Adrenal gland (tissue), 9 donors: ENCODE measurements at regions not wholly inside any gene's neighbourhood (a gene's known extent, or its start where the extent isn't known, plus 50 kb on each side); places are given as distances from the start of the nearest gene placed in this dataset.
A peak's percentile ranks its signal among the peaks of the same experiment; 100 is the strongest.

Experiments used
- DNase-seq, 7 donors: peaks; one replicate each; pipeline ENCODE4 v3.0.0-alpha.2; 2019 to 2020
- H3K27ac ChIP-seq, 5 donors: fragments of 200-600 bp; sonication (generic) in 4 of 5; 1 replicate in 3 of 5; 2 replicates in 2 of 5; pipeline versions ENCODE4 v1.5.1 to v1.8.0; 2016 to 2020; ENCODE audit warnings: mild to moderate bottlenecking in 1 of 5
- H3K27me3 ChIP-seq: fragments of 200-600 bp; 2 replicates; pipeline ENCODE4 v1.8.0; 2021
- H3K36me3 ChIP-seq, 2 donors: fragments of 200-600 bp; replicated peaks in 1 of 2; 1 replicate in 1 of 2; 2 replicates in 1 of 2; pipeline versions ENCODE4 v1.5.1 to v1.8.0; 2018 to 2022
- H3K4me1 ChIP-seq, 2 donors: fragments of 200-600 bp; replicated peaks in 1 of 2; 1 replicate in 1 of 2; 2 replicates in 1 of 2; pipeline versions ENCODE4 v1.5.1 to v1.8.0; 2018 to 2021
- H3K4me3 ChIP-seq, 4 donors: fragments of 200-600 bp; sonication (generic) in 3 of 4; one replicate each; pipeline ENCODE4 v1.5.1; 2016 to 2018
- H3K9me3 ChIP-seq, 3 donors: fragments of 200-600 bp; sonication (generic) in 1 of 3; replicated peaks in 1 of 3; 1 replicate in 2 of 3; 2 replicates in 1 of 3; pipeline versions ENCODE4 v1.5.1 to v1.8.0; 2016 to 2021
- CTCF ChIP-seq, 6 experiments: fragments of 450-650 bp in 4 of 6; fragments of 200-600 bp in 2 of 6; sonication (generic) in 1 of 6; IDR thresholded peaks; 1 replicate in 5 of 6; 2 replicates in 1 of 6; pipeline versions ENCODE4 v1.5.1 to v1.8.0; 2016 to 2021; ENCODE audit warnings: antibody characterized with exemption in 6 of 6, mild to moderate bottlenecking in 2 of 6, moderate library complexity in 1 of 6
- POLR2A ChIP-seq, 2 donors: fragments of 450-650 bp; IDR thresholded peaks; one replicate each; pipeline ENCODE4 v1.6.1; 2017; ENCODE audit warnings: antibody characterized with exemption in 2 of 2, mild to moderate bottlenecking in 2 of 2, moderate library complexity in 1 of 2
- WGBS, 4 donors: extraction: QIAGEN DNeasy Blood & Tissue Kit in 2 of 4; methylation state at CpG; one replicate each; pipeline versions ENCODE4 v1.1.5 to v1.1.7; 2013 to 2017; 5-methylcytosine and 5-hydroxymethylcytosine counted together
- intact Hi-C, 2 donors: fragments of 100-400 bp; cut with DNase I; formaldehyde crosslinking; loops; one replicate each; pipeline versions ENCODE4 v1.14.1 to v1.15.0; 2022 to 2023
- donor health status: healthy with polysubstance abuse.
- donor health status: Bipolar disorder and iron deficiency.
- donor health status: DM: yes; HTN: yes; CAD: no.
- donor health status: DM: no; HTN: no; CAD: no.
- donor health status: DM: no; HTN: no; CAD: no.

GRCh38 chr12:46460682-46461210 lies 88.2 kb upstream of the SLC38A2 start:
- Histone ChIP-seq H3K27ac (peak overlapping the region in 4 of 5 donors; percentile 19 to 66 (median 36)), H3K4me1 (peaks cover 3 to 33% of the 10 kb centered on the region in 2 donors)
- 81 to 95% (median 88%) methylated on average over 2 of the region's 2 CpGs for WGBS, 4 donors

GRCh38 chr12:46459861-46460545 lies 87.4 kb upstream of the SLC38A2 start:
- Histone ChIP-seq H3K4me1 (peaks cover 3 to 33% of the 10 kb centered on the region in 2 donors), H3K27ac (peak overlapping the region in 3 of 5 donors; percentile 29 to 66 (median 42)), H3K27me3 (no peaks in the 10 kb centered on the region), H3K4me3 (no peak overlapping the region), H3K9me3 (no peaks in the 10 kb centered on the region), H3K36me3 (no peaks in the 10 kb centered on the region)
- DNase-seq = no peak
- 67 to 75% (median 70%) methylated on average over 5 of the region's 5 CpGs for WGBS, 4 donors
- no peak for TF ChIP-seq CTCF (IDR thresholded peaks at IDR 0.05)
- TF ChIP-seq POLR2A (IDR thresholded peaks at IDR 0.05) = no peak
- intact Hi-C loops = no loop called here

More at GRCh38 chr12:46460682-46461210, 88.2 kb upstream of the SLC38A2 start:
- no peak for DNase-seq
- no peaks in the 10 kb centered on the region for H3K9me3 ChIP-seq
- H3K36me3 ChIP-seq = no peaks in the 10 kb centered on the region
- intact Hi-C loops = no loop called here
- H3K27me3 ChIP-seq = no peaks in the 10 kb centered on the region
- no peak overlapping the region for H3K4me3 ChIP-seq
- TF ChIP-seq CTCF (IDR thresholded peaks at IDR 0.05) (no peak), POLR2A (IDR thresholded peaks at IDR 0.05) (no peak)

- intact Hi-C loops = no loop called here
- WGBS, 4 donors = 71 to 76% (median 75%) methylated on average over 4 of the region's 4 CpGs
- H3K4me1 ChIP-seq = peaks cover 3 to 33% of the 10 kb centered on the region in 2 donors
Observed at GRCh38 chr12:46459111-46459510, 86.5 kb upstream of the SLC38A2 start.

More at GRCh38 chr12:46459111-46459510, 86.5 kb upstream of the SLC38A2 start:
- Histone ChIP-seq H3K9me3 (no peaks in the 10 kb centered on the region), H3K27ac (peak overlapping the region in 1 of 5 donors; percentile 3), H3K4me3 (no peak overlapping the region), H3K27me3 (no peaks in the 10 kb centered on the region), H3K36me3 (no peaks in the 10 kb centered on the region)
- no peak for DNase-seq
- TF ChIP-seq POLR2A (IDR thresholded peaks at IDR 0.05) (no peak), CTCF (IDR thresholded peaks at IDR 0.05) (no peak)
